H7 (cell line): ENCODE measurements at regions not wholly inside any gene's neighbourhood (a gene's known extent, or its start where the extent isn't known, plus 50 kb on each side); places are given as distances from the start of the nearest gene placed in this dataset.
"Not testable (repeated sequence)": the region's sequence is repeated elsewhere in the genome, so short reads cannot be mapped to it uniquely, and the experiment has no call there.

Experiments used
- DNase-seq: peaks from one replicate; pipeline ENCODE4 v3.0.0; 2012
- H3K27me3 ChIP-seq: 2 replicates; pipeline ENCODE4 v1.6.0; 2011; ENCODE audit warnings: mild to moderate bottlenecking, low read length; ENCODE audit not compliant: control insufficient read depth, insufficient read depth
- H3K36me3 ChIP-seq: replicated peaks from 2 replicates; pipeline ENCODE4 v1.5.1; 2011; ENCODE audit warnings: low read length; ENCODE audit not compliant: control insufficient read depth, insufficient read depth
- H3K4me3 ChIP-seq: 2 replicates; pipeline ENCODE4 v1.5.1; 2011; ENCODE audit warnings: low read depth, mild to moderate bottlenecking, control low read depth, low read length, moderate library complexity; ENCODE audit not compliant: insufficient read depth

DNA sequence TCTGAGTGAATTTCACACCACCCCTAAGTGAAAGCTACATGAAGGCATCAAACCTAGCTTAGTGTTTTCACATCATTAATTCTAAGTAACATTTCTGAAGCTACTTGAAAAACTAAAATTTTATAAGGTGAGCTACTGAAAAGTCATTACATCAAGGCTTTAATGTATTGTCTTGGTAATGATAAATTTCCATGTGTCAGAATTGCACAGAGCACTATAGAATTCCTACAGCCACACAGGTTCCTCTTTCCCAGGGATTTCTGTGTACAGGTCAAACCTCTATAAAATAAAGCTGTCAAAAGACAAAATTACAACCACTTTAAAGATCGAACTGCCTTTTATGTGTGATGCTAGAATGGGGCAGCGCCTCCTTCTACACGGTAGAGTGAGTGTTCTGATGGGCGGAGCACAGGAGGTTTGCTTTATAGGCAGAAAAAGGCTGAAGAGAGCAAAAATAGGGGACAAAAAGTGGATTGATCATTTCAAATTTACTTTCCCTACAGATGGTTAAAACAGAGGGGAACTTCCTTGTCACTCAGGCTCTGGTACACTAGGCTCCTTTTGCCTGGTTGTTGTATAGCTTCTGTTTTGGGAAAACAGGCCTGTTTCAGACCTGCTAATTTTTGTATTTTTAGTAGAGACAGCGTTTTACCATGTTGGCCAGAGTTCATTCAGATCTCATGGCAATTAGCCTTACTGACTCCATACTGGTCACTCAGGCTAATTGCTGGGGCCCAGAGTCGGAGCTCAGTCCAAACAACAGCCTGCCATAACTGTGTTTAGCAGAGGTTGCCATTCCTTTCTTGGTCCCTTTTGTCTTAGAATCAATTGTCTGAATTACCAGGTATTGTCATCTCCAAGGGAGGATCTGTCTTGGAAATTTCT lies 102.5 kb upstream of the BASP1 start:
- Histone ChIP-seq H3K4me3 (no peak overlapping the region), H3K27me3 (no peaks in the 10 kb centered on the region; the same call in 1 of the 2 replicates), H3K36me3 (no peaks in the 10 kb centered on the region)
- DNase-seq, result no peak

GRCh38 chr5:17115855-17116254 lies 101.6 kb upstream of the BASP1 start:
- Histone ChIP-seq H3K36me3 (no peaks in the 10 kb centered on the region), H3K4me3 (no peak overlapping the region), H3K27me3 (no peaks in the 10 kb centered on the region; the same call in 1 of the 2 replicates)
- DNase-seq, result no peak

DNA sequence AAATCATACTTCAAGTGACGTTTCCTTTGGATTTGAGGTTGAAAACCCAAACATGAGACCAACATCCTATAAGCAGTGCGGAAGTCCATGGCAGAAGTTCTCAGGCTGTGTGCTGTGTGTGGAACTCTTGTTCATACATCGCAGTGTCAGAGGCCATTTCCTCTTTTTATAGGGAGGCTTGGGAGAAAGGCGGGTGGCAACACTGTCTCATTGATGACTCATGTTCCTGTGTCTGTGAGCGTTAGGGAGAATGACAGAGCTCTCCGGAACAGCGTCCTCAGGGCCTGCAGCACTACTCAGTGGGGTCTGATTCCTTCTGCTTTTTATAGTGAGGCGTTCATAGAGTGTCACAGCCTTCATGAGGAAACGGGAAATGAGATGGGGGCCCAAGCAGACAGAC lies 98.8 kb upstream of the BASP1 start:
- DNase-seq, result no peak
- Histone ChIP-seq H3K36me3 (no peaks in the 10 kb centered on the region), H3K4me3 (no peak overlapping the region), H3K27me3 (no peaks in the 10 kb centered on the region; the same call in 1 of the 2 replicates)

GRCh38 chr5:17120209-17120608 lies 97.2 kb upstream of the BASP1 start:
- no peaks in the 10 kb centered on the region for H3K36me3 ChIP-seq
- no peaks in the 10 kb centered on the region; the same call in 1 of the 2 replicates for H3K27me3 ChIP-seq
- H3K4me3 ChIP-seq, result no peak overlapping the region
- no peak for DNase-seq

DNA sequence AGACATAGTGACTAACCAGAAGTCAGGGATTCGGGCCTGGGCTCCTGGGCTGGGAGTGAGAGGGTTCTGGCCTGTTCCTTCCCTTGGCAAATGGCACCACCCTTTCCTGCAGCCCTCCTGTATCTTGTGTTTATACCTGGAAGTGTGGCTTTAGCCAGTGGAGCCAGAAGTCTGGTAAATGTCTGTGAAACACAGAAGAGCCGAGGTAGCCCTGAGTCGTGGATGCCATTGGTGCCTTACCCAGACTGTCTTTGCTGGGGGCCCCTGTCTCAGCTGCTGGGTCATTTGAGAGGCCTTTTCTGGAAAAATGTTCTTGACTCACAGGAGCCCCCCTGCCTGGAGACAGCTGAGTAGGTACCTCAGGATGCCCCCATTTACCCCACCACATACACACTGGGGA lies 95.7 kb upstream of the BASP1 start:
- H3K36me3 ChIP-seq, result no peaks in the 10 kb centered on the region
- no peaks in the 10 kb centered on the region; the same call in 1 of the 2 replicates for H3K27me3 ChIP-seq
- H3K4me3 ChIP-seq, result no peak overlapping the region
- no peak for DNase-seq

GRCh38 chr5:17123010-17123409 lies 94.4 kb upstream of the BASP1 start:
- no peaks in the 10 kb centered on the region for H3K36me3 ChIP-seq
- DNase-seq, result no peak
- H3K4me3 ChIP-seq, result no peak overlapping the region
- H3K27me3 ChIP-seq, result no peaks in the 10 kb centered on the region; the same call in 1 of the 2 replicates

DNA sequence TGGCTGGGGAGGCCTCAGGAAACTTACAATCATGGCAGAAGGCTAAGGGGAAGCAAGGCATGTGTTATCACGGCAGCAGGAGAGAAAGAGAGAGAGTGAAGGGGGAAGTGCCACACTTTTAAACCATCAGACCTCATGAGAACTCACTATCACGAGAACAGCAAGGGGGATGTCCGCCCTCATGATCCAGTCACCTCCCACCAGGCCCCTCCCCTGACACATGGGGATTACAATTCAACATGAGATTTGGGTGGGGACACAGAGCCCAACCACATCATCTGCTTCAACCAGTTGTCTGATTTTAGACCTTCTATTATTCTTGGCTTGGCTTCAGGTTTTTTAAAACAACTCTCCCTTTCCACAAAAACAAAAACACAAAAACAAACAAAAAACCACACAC lies 93.7 kb upstream of the BASP1 start:
- DNase-seq, H3K36me3 ChIP-seq, H3K27me3 ChIP-seq, H3K4me3 ChIP-seq: not testable (repeated sequence)

DNA sequence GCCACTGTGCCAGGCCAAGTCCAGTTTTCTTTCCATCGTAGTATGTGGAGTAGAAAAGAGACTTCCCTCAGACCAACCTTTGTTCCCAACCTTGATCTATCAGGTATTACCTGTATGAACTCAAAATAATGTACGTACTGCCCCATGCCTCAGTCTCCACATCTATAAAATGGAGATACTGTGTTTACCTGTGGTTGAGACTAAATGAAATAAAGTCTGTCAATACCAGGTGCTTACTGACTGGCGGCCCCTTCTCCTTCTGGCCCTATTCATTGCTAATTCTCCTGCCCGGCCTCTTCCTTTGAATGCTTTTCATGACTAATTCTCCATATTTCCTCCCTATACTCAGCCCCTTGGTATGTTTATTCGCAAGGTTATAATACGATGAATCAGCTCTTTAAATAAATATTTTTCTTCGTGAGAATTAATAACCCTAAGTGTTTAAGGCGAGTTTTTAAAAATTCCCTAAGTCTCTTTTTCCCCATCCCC lies 89.6 kb upstream of the BASP1 start:
- DNase-seq, result no peak
- Histone ChIP-seq H3K27me3 (no peaks in the 10 kb centered on the region), H3K36me3 (no peaks in the 10 kb centered on the region), H3K4me3 (no peak overlapping the region)

DNA sequence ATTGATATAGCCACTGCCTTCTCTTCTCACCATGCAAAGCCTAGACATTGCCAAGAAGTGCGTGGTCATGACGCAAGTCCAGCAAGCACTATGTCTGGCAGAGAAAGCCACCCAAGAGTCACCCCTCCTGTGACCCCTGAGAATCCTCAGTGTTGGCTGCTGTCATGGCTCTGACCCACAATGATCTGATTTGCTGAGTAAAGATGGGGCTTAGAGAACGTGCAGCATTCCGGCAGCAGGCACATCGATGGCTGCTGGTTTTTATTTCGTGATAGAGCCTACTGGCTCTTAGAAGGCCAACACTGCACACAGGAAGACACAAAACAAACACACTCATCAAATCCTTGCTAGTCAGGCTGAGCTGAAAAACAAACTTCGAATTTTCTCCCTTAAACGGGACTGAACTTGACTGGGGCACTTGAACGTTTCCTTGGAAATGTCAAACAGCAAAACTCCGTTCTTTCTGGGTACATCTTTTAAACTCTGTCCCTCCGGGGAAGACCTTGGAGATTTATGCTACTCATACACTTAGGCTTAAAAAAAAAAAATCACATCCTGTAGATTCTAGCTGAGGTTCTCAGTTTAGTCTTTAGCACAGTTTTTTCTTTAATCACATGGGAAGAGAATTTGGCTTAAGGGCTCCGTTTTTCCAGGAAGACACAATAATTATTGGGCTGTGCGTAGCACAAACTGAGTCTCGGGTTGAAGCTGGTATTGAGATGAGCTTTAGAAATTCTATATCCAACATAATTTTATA lies 88.2 kb upstream of the BASP1 start:
- no peaks in the 10 kb centered on the region for H3K36me3 ChIP-seq
- H3K4me3 ChIP-seq, result no peak overlapping the region
- DNase-seq, result no peak
- H3K27me3 ChIP-seq, result no peaks in the 10 kb centered on the region

GRCh38 chr5:17130302-17130701 lies 87.1 kb upstream of the BASP1 start:
- H3K36me3 ChIP-seq, DNase-seq, H3K4me3 ChIP-seq, H3K27me3 ChIP-seq: not testable (repeated sequence)

GRCh38 chr5:17132444-17133083 lies 84.9 kb upstream of the BASP1 start:
- peak; percentile 51 for DNase-seq
- no peak overlapping the region for H3K4me3 ChIP-seq
- no peaks in the 10 kb centered on the region for H3K27me3 ChIP-seq
- no peaks in the 10 kb centered on the region for H3K36me3 ChIP-seq

GRCh38 chr5:17135050-17135449 lies 82.4 kb upstream of the BASP1 start:
- H3K4me3 ChIP-seq, result no peak overlapping the region
- DNase-seq, result no peak
- H3K36me3 ChIP-seq, result no peaks in the 10 kb centered on the region
- no peaks in the 10 kb centered on the region for H3K27me3 ChIP-seq

GRCh38 chr5:17143335-17143734 lies 74.1 kb upstream of the BASP1 start:
- Histone ChIP-seq H3K4me3 (no peak overlapping the region), H3K36me3 (no peaks in the 10 kb centered on the region), H3K27me3 (no peaks in the 10 kb centered on the region; the same call in 1 of the 2 replicates)
- DNase-seq, result no peak

GRCh38 chr5:17146280-17146841 lies 71.1 kb upstream of the BASP1 start:
- no peak for DNase-seq
- no peak overlapping the region for H3K4me3 ChIP-seq
- no peaks in the 10 kb centered on the region; the same call in 1 of the 2 replicates for H3K27me3 ChIP-seq
- no peaks in the 10 kb centered on the region for H3K36me3 ChIP-seq
